DMS153 treated with DMSO at 0.1 percent for 48 hours (cell line): ENCODE measurements at regions not wholly inside any gene's neighbourhood (a gene's known extent, or its start where the extent isn't known, plus 50 kb on each side); places are given as distances from the start of the nearest gene placed in this dataset.
"Not testable (repeated sequence)": the region's sequence is repeated elsewhere in the genome, so short reads cannot be mapped to it uniquely, and the experiment has no call there.

Experiments
- DNase-seq: peaks from one replicate; lab custom pipeline; 2025; ENCODE audit not compliant: unreplicated experiment; lab: John Stamatoyannopoulos, UW

DNA sequence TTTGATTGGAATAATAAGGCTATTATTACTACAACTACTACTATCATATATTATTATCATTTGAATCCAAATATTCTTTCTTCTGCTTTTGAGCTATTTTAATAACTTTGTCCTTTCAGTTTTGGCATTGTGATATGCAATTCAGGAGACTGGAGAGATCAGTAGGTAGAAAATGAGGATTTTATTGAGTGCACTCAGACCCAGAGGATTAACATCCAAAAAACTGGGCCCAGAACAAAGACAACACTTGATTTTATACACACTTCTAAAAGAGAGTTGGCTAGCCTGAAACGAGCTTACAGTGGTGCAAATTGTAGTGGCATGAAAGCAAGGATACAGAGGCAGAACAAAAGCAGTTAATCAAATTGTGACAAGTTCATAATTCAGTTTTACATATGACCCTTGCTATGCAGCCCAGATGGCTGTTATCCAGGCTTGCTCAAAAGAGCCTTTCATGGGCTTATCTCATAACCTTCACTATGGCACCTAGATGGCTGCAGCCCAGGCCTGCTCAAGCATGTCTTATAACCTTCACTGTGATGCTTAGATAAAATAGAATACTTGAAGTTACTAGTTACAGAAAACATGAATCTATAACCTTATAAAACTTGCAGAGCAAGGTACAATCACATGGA is 796.3 kb upstream of the RAG2 start:
- DNase-seq = no peak

DNA sequence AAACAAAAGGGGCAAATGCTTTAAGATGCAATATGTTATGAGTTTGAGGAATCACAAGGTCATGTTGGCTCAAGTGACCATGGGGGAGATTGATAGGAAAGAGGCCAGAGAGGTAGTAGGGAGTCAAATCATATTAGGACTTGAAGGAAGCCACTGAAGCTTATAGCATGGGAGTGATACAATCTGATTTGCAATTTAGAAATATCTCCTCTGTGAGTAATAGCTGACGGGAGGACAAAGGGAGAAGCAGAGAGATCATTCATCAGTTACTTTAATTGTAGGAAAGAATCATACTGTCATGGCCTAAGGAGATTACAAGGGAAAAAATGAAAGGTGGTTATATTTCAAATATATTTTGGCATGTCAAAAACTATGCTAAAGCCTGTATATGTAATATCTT is 793.6 kb upstream of the RAG2 start:
- DNase-seq = no peak

DNA sequence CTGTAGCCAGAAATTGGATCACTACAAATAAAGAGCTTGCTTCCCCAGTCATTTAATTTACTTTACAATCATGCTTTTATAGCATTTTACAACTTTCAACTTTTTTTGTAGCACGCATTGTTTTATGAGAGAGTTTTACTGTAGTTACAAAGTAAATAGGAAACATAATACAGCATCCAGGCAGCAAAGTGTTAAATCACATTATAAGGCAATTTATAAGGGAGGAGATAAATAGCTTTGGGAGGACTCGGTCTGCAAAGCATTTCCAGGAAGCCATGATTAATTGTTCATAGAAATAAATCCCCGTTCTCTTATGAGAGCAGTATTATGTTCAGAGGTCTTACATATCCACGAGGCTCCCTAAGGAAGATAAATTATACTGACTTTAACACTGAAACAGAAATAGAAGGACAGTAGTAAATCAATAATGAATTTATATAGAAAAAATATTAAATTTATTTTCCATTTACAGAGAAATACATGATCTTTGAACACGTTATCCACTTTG is 792.6 kb upstream of the RAG2 start:
- DNase-seq = no peak

DNA sequence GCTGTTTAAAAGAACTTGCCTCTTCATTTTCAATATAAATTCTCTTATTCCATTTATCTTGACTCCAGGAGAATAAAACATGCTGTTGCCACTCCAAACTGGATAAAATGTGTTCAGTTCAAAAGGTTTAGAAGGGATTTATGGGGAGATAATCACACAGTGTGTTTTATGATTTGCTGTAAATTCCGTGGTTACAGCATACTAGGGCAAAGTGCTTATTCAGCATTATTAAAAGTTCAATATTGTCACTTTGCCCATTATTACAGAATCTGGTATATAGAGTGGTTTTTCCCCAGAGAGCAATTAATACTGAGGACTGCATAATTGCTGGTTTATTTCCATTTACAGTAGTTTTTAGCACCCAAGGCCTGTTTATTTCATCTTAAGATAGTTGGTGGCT is 780.9 kb upstream of the RAG2 start:
- DNase-seq = no peak

- DNase-seq = no peak
Measured at GRCh38 chr11:37372667-37373066, 774.6 kb upstream of the RAG2 start.

- DNase-seq = no peak
Measured at GRCh38 chr11:37371346-37371970, 773.4 kb upstream of the RAG2 start.

- DNase-seq = no peak
Measured at GRCh38 chr11:37370817-37371216, 772.8 kb upstream of the RAG2 start.

DNA sequence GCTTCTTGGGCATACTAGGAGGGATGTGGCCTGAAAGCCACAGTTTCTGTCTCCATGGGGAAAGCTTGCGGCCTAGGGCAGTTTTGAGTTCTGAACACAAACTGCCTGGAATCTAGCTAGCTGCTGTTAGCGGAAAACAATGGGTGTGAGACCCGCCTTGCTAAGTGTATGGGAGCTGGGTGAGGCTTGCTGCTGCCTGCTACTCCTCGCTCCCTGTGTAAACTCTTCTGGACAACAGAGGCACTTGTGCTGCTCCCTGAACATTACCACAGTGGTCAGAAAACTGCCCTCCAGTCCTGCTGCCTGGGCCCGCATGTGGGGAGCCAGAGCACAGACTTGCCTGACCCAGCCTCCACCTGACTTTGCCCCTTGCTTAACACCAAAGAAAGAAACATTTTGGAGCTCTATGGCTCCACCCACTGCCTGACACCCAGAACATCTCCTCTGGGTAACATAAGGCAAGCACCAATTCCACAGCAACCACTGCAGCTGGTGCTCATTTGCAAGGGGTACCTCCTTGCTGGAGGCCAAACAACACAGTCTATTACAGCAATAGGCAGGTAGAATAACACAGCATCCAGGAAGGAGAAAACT is 766.3 kb upstream of the RAG2 start:
- DNase-seq = no peak

DNA sequence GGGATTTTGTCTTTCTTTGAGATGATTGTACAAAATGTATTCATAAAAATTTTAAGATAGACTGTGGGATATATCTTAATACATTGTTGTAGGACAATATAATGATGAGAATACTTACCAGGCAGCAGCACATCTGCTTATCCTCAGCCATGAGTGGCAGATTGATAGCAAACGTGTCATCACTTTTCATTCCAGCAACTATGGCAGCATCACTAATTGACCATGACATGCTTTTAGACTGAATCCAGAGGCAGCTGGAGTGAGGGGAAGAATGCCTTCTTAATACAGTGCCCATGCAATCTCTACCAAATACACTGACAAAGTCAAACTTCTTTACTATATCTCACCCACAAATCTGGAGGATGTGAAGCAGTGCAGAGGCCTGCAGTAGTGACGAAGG is 755.2 kb upstream of the RAG2 start:
- no peak for DNase-seq

GRCh38 chr11:37352485-37352884 is 754.4 kb upstream of the RAG2 start:
- DNase-seq = no peak

GRCh38 chr11:37343290-37343689 is 745.3 kb upstream of the RAG2 start:
- no peak for DNase-seq

GRCh38 chr11:37336401-37336800 is 738.4 kb upstream of the RAG2 start:
- DNase-seq = no peak

DNA sequence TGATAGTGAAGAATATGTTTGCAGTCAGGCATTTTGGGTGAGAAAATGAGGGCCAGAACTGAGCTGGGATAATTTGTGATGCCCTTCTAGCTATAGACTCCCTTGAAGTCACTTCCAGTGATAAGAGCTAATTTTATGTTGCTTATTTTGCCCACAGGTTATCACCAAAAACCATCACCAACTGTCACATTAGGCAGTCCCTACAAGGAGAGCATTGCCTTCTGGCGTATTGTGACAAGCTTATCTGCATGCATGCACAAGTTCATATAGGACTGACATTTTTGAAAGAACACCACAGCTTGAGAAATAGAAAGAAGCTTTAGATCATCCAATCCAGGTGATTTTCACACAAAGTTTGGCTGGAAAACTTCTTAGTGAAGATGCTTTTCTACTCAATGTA is 735.3 kb upstream of the RAG2 start:
- DNase-seq = no peak

DNA sequence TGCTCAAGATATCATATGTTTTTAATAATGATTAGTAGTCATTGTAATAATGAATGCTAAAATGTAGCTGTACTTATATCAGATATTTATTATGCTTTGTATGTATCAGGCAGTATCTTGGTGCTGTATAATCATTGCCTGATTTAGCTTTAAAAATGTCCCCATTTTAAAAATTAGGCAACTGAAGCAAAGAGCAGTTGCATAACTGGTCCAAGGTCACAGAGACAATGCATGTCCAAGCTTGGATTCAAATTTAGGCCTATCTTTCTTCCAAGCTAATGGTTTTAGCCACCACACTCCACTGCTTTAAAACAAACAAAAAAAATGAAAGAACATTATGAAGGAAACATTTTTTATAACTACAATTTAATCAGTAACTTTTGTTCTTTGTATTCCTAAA is 725.8 kb upstream of the RAG2 start:
- DNase-seq = no peak

DNA sequence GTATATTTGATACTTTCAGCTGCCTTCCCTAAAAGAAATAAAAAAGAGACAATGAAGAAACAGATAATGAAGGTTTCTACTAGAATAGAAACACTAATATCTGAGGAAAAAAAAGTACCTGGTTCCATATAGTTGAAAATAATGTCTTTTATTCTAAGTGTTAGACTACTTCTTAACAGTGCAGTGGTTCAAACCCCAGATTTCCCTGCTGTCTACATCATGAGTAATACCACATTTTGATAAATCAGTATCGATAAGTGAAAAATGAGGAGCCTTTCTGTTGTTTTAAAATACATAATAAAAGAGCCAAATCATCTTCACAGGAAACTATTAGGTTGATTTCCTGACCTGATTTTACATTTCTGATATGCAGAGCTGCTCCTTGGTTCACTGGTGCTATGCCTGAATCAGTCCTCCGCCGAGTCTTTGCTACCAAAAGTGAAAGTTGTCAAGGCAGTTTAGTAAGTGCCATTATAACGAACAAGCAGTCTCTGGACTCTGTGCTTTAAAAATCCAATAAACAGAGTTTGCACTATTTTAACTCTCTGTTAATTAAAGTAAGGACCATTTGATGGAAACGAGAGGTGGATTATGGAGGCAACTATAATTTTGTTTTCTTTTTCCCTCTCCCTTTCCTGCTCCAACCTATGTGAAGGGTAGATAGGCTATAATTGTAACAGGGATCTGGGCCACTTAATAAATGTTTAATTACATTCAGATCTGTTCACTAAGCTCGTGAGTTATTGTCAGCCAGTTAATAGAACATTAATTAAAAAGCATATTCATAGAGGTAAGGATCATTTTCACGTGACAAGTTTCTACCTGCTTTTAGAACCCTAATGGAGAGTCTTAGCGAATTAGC is 724.5 kb upstream of the RAG2 start:
- no peak for DNase-seq

- no peak for DNase-seq
Measured at GRCh38 chr11:37320921-37321320, 722.9 kb upstream of the RAG2 start.

- no peak for DNase-seq
Measured at GRCh38 chr11:37317803-37318202, 719.8 kb upstream of the RAG2 start.

DNA sequence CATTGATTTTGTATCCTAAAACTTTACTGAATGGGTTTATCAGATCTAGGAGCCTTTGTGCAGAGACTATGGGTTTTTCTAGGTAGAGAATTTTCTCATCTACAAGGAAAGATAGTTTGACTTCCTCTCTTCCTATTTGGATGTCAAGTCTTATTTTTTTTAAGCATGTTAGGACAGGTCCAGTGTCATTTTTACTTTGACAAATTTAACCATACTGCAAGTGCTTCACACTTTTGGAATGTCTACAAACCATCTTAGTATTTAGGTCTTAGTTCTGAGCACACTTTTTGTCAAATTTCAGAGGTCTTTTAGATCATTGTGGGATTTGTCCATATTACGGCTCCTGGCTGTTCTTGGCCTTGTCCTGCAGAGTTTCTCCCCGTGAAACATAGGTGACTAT is 715.2 kb upstream of the RAG2 start:
- DNase-seq = no peak

DNA sequence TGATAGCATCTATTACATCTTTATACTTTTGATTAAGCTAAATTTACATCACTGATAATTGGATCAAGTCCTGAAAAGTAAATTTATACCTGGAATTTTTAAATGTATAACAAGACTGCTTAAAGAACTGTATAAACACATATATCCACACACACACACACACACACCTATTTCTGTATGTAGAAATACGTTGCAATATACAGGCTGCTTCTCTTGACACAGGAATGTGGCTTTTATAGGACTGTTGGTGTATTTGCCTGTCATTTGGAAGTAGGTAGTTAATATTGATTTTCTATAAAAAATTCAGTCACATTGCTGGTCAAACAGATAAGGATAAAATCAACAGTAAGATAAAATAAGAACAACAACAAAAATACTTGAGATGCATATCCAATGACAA is 708.5 kb upstream of the RAG2 start:
- no peak for DNase-seq

- DNase-seq = not testable (repeated sequence)
Measured at GRCh38 chr11:37301405-37301804, 703.4 kb upstream of the RAG2 start.

DNA sequence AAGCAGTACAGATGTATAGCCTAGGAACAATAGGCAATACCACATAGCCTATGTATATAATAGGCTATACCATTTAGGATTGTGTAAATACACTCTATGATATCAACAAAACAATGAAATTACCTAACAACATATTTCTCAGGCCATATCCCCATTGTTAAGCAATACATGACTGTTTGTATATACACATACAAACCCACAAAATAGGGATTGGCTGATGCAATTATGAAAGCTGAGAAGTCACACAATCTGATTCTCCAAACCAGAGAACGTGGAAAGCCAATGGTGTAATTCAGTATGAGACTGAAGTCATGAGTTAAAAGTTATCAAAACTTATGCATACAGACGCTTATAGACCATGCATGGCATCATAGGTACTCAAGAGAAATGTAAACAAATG is 700.1 kb upstream of the RAG2 start:
- DNase-seq = no peak

DNA sequence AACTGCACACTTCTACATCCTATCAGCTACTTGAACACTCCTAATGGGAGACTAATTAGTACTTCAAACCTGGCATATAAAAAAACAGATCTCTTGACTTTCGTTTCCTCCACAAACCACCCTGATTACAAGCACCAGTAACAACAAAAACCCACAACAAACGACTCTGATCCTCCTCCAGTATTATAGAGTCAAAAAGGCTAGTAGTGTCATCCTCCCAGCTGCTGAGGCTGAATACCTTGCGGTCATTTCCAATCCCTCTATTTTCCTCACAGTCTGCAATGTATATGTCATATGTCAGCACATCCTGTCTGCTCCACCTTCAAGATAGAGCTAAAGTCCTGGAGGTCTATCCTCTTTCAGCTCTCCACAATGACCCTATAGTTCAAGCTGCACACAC is 688.9 kb upstream of the RAG2 start:
- DNase-seq = no peak
